GM18499 (cell line): ENCODE measurements at regions not wholly inside any gene's neighbourhood (a gene's known extent, or its start where the extent isn't known, plus 50 kb on each side); places are given as distances from the start of the nearest gene placed in this dataset.
"Not testable (repeated sequence)": the region's sequence is repeated elsewhere in the genome, so short reads cannot be mapped to it uniquely, and the experiment has no call there.

ENCODE experiments used
- ATAC-seq: cut with Tn5 transposase; IDR thresholded peaks from one replicate; pipeline ENCODE4 v1.9.1; 2021; ENCODE audit warnings: moderate number of reproducible peaks; ENCODE audit not compliant: insufficient read depth, unreplicated experiment

GRCh38 chr3:81908561-81908960 is 147.1 kb upstream of the GBE1 start:
- no peak for ATAC-seq

GRCh38 chr3:81898336-81898735 is 136.9 kb upstream of the GBE1 start:
- ATAC-seq: no peak

DNA sequence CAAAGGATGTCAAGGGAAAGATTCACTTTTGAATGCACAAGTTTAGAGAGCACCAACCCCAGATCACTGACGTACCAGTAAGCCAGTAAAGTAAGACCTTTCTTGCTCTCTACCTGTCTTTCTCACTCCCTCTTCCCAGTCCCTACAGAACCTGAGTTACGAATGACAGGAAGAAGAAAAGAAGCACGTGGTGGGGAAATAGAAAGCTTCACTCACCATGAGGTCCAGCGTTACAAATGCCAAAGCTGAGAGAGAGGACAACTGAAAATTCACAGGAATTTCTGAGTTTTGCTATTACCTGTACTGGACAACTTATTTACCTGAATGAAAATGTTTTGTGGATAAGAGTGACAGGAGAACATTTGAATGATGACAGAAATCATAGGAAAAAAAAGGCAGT is 133.2 kb upstream of the GBE1 start:
- no peak for ATAC-seq

DNA sequence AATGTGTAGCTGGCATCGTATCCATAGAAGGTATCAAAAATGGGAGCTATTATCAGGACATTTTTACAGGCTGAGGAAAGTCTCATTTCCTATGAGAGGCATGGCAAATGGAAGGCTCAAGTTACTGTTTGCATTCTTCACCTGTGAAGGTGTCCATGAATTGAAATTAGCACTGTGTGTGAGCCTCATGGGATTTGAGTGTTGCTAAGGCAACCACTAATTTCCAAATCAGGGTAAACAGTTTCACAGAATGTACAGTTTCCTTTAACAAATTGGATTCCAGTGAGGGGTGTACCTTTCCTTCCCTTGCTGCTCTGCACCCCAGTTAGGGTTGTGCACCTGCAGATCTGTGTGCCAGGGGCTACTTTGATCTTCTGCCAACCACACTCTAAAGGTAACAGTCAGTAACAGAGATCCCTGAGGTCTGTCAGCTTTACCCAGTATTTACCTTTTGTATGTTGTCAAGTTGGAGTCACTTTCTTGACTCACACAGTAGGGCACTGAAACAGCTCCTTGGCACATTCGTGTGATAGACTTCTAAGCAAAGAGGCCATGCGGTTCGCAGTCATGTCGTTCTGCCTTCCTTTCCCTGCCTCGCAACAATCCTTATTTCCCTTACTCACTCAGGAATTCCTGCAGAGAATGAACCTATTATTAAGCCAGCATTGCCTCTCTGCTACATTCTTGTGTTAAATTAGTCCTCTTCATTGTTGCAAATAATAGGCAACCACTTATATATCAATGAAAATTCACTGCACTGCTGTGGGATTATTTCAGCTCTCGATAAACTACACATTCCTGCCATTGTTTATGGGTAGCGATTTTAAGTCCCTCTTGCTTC is 129.8 kb upstream of the GBE1 start:
- ATAC-seq: no peak

- ATAC-seq: no peak
Measured at GRCh38 chr3:81888914-81889557, 127.6 kb upstream of the GBE1 start.

DNA sequence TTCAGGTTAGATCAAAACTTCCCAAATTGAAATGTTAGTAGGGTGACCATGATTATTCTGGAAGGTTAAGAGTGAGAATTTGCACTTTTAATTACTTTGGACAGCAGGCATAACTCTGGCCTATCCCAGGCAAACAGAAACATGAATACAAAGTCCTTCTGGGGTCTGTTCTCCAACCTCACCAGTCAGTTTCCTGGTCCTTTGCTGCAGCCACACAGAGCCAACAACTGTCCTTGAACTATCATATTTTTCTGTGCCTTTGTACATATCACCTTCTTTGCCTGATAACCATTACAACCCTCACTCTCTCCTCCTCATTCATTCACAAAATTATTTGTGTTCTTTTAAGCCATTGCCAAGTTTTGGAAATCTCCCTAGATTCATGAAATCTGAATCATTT is 126.0 kb upstream of the GBE1 start:
- ATAC-seq: no peak

DNA sequence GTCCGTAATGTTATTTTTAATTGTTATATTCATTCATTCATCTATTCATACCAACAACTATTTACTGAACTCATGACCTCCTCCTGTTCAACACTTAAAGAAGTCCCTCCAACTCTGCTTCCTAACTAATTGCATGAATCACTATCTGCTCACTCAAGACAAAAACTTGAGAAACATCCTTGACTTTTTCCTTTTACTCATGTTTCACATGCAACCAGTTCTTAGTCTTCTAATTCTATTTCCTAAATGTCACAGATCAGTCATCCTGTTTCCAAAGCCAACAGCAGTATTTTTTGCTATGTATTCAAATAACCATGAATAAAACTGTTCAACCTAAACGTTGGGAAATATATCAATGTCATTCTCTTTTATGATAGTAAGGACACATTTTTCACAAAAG is 124.6 kb upstream of the GBE1 start:
- ATAC-seq: no peak

DNA sequence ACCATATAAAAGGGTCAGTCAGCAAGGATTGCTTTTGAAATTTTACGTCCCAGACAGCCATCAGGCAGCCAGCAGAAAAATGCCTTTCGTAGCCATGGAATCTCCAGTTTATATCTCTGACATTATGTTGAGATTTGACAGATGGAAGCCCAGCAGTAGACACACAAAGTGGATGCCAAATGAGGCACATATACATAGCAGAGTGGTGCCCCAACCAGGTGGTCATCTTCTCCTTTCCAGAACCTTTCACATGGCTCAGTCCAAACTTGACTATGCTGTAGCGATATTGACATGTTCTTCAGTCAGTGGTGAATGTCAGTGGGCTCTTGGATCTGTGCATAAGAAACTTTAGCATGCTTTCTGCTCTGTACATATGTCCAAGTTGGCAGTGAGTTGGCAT is 123.3 kb upstream of the GBE1 start:
- ATAC-seq: no peak

DNA sequence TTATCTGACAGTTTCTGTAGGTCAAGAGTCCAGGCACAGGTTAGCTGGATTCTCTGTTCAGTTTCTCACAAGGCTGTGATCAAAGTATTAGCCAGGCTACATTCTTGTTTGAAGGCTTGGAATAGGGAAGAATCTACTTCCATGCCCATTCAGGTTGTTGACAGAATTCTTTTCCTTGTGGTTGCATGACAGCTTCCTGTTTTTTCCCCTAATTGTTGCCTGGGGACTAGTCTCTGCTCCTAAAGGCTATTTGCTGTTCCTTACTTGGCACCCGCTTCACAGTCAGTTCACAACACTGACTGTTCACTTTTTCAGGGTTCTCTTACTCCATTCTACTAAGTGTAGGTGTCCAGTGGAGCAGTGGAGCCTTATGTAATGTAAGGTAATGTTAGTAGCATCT is 115.4 kb upstream of the GBE1 start:
- ATAC-seq: no peak

DNA sequence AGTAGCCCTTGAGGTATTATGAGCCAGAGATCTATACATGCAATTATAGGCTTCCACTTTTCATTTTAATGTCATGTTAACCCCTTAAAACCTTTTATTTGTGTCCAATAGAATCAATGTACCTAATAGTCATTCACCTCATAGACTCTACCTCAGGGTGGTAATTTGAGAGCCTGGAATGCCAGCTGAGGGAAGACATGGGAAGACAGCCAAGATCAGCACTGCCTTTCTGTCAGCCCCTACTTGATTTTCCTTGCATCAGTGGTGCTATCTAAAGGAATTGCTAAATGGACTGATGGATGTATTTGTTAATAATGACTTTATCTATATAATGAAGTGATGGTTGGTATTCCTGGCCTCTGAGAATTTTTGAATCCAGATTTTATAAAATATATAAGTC is 113.3 kb upstream of the GBE1 start:
- no peak for ATAC-seq

GRCh38 chr3:81872566-81872965 is 111.1 kb upstream of the GBE1 start:
- no peak for ATAC-seq

GRCh38 chr3:81871358-81872155 is 110.1 kb upstream of the GBE1 start:
- no peak for ATAC-seq

GRCh38 chr3:81869382-81869781 is 107.9 kb upstream of the GBE1 start:
- no peak for ATAC-seq

DNA sequence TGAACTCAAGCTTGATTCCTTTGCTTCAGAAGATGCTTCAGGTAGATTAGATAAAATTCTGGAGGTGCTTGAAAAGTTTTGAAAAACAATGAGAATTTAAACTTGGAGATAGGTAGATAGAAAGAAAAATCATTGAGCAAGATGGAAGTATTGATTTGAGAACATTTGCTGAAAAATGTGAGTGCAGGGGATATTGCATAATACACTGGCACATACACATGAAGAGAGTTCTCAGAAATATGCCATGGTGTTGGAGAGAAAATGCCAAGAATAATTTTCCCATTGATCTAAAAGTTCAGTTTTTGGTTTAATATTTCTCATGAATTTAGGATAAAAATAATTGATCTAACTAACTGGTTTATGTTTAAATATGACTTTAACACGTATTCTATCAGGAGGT is 107.2 kb upstream of the GBE1 start:
- ATAC-seq: no peak

DNA sequence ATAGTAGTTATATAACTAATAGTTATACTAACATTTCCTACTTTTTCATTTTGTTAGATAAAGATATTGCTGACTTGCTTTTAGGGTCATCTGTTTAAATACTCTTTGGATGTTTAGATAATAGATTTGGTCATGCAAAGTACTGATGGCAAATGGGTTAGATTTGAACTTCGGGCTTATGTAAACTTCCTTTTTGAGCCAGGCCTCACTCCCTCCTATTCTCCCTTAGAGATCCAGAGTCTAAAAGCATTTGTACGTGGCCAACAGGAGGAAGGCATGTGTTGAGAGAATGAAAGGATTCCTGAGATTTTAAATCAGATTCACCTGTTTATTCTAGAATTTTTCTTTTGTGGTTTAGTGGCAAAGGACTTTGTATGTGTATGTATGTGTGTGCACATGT is 106.4 kb upstream of the GBE1 start:
- no peak for ATAC-seq

DNA sequence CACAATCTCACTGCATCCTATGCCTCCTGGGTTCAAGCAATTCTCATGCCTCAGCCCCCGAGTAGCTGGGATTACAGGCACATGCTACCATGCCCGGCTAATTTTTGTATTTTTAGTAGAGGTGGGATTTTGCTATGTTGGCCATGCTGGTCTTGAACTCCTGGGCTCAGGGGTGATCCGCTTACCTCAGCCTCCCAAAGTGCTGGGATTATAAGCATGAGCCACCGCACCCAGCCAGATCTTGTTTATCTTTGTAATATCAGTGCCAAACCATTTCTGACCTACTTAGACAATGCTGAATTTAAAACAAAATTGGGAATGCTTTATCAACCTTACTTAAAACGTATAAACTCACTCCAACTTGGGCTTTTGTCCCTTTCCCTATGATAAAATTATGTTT is 103.7 kb upstream of the GBE1 start:
- ATAC-seq: not testable (repeated sequence)

GRCh38 chr3:81864272-81864671 is 102.8 kb upstream of the GBE1 start:
- ATAC-seq: no peak

DNA sequence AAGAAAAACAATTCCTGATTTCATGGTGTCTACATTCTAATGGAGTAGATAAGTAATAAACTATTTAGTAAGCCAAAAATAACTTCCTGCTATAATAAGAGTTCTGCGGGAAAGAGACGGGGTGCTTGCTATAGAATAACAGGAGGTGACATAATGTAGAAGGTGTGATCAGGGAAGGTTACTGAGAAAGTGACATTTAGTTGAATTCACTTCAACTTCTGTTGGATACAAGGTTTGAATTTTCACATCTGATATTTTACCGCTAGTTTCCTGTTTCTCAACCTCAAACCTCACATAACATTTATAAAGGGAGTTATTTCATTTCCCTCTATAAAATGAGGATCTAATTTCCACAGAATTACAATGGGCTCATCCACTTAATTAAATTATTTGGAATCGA is 102.3 kb upstream of the GBE1 start:
- no peak for ATAC-seq

DNA sequence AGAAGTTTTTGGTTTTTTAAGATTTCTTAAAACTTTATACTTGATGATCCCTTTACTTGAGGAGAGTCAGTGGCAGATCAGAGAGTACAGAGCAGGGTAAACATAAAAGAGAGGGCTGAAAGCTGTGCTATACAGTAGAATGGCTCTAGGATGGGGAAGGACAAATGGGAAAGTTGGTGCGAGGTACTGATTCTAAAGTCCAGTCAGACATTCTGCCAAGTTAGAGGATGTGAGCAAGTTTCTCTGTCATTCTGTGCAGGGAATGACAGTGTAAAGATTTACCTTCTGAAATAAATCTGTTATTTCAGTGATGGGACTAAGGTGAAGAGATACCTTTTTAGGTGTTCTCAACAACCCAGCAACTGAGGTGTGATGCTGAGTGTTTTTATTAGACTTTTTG is 100.1 kb upstream of the GBE1 start:
- no peak for ATAC-seq

DNA sequence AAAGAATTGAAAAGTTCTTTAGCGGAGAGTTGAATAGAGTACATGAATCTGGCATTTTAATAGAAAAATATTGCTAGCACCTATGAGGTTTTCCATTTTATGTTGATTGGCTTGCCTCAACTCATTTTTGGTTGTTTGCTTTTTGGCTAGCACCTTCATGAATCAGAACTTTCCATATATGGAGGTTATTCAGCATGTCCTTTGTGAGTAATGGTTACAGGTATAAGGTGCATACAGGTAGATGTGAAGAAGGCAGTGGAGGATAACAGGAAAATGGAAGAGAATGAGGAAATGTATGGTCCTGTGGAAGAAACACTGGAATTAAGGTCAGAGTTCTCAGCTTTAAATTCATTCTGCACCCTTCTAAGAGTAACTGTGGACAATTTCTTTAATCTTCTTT is 98.1 kb upstream of the GBE1 start:
- ATAC-seq: no peak

GRCh38 chr3:81853431-81853830 is 92.0 kb upstream of the GBE1 start:
- no peak for ATAC-seq
